HCT116 (cell line): ENCODE measurements at regions not wholly inside any gene's neighbourhood (a gene's known extent, or its start where the extent isn't known, plus 50 kb on each side); places are given as distances from the start of the nearest gene placed in this dataset.

Experiments
- EGR1 ChIP-seq: IDR thresholded peaks from 2 replicates; pipeline ENCODE4 v1.6.1; 2012; ENCODE audit warnings: low read depth
- EZH2 ChIP-seq: fragments of 200-600 bp; sonication (generic); IDR thresholded peaks from 2 replicates; pipeline ENCODE4 v1.6.1; 2017; ENCODE audit warnings: antibody characterized with exemption, mixed run types
- EZH2phosphoT487 ChIP-seq: fragments of 200-600 bp; IDR thresholded peaks from 2 replicates; pipeline ENCODE4 v1.6.1; 2018; ENCODE audit warnings: antibody characterized with exemption, borderline replicate concordance
- POLR2A ChIP-seq: IDR thresholded peaks from 2 replicates; pipeline ENCODE4 v1.7.0; 2011; ENCODE audit warnings: borderline replicate concordance; ENCODE audit not compliant: insufficient read depth, insufficient read length; ENCODE audit errors: extremely low read depth
- POLR2AphosphoS5 ChIP-seq: IDR thresholded peaks from 2 replicates; pipeline ENCODE4 v1.6.1; 2011; ENCODE audit warnings: mild to moderate bottlenecking, low read depth, low read length, moderate library complexity
- TCF7L2 ChIP-seq: IDR thresholded peaks from 2 replicates; pipeline ENCODE4 v1.7.0; 2011; ENCODE audit warnings: borderline replicate concordance, inconsistent platforms; ENCODE audit not compliant: insufficient read depth, insufficient read length; ENCODE audit errors: extremely low read depth
- YY1 ChIP-seq: IDR thresholded peaks from 2 replicates; pipeline ENCODE4 v1.6.1; 2011; ENCODE audit warnings: low read length, low read depth, moderate library complexity, mild to moderate bottlenecking; ENCODE audit not compliant: insufficient replicate concordance; ENCODE audit errors: extremely low read depth
- ZNF274 ChIP-seq: fragments of 200-500 bp; sonication (Bioruptor generic); IDR thresholded peaks from 2 replicates; pipeline ENCODE4 v1.6.1; 2014; ENCODE audit warnings: mild to moderate bottlenecking, low read depth, low read length, inconsistent platforms
- TF ChIP-seq, protein P1 (sequence below): IDR thresholded peaks from 2 replicates; pipeline ENCODE4 v1.6.1; 2012
- TF ChIP-seq, protein P2 (sequence below), 3 experiments: fragments of 200-600 bp in 1 of 3; sonication (generic) in 1 of 3; IDR thresholded peaks in 2 of 3; conservative IDR thresholded peaks in 1 of 3; 2 replicates each; pipeline ENCODE4 v1.5.1; 2012 to 2017; ENCODE audit warnings: low read depth in 2 of 3, low read length in 2 of 3, antibody characterized with exemption in 1 of 3, borderline replicate concordance in 1 of 3, control low read depth in 1 of 3, mild to moderate bottlenecking in 1 of 3, mixed read lengths in 1 of 3, mixed run types in 1 of 3, moderate library complexity in 1 of 3; ENCODE audit not compliant: insufficient read depth in 1 of 3
- TF ChIP-seq, protein P3 (sequence below): IDR thresholded peaks from 2 replicates; pipeline ENCODE4 v1.6.1; 2011; ENCODE audit warnings: mild to moderate bottlenecking, low read length, moderate library complexity; ENCODE audit not compliant: insufficient replicate concordance; ENCODE audit errors: extremely low read depth
- TF ChIP-seq, protein P4 (sequence below): IDR thresholded peaks from 2 replicates; pipeline ENCODE4 v1.6.1; 2012
- TF ChIP-seq, protein P5 (sequence below): IDR thresholded peaks from 2 replicates; pipeline ENCODE4 v1.6.1; 2012; ENCODE audit warnings: low read depth

DNA sequence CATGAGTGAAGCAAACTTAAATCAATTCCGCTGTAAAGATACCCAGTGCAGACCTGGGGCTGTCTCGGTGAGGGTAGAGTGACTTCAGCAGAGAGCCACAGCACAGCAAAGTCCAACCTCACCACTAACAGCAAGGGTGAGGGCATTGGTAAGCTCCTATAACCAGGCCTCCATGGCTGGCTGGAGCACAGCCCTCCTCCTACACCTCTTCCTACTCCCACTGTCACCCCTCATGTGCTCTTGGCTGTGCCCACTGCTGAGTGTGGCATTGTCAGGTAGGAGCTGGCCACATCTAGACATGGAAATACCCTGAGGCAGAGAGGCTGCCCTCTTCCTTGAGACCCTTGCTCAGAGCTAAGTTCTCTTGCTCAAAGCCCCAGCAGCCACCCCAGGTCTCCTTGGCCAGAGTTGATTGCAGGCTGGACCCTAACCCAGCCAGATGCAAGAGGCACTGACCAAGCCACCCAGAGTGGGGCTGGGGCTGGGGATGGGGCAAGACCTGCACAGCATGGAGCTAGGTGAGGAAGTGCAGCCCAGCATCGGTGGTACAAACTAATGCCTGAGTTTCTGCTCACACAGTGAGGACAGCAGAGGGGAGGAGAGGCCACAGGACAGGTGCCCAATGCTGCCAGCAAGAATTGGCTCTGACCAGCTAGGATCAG lies 77.6 kb upstream of the RAB6C start:
- TF ChIP-seq, protein P1, sequence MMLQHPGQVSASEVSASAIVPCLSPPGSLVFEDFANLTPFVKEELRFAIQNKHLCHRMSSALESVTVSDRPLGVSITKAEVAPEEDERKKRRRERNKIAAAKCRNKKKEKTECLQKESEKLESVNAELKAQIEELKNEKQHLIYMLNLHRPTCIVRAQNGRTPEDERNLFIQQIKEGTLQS: no peak
- TF ChIP-seq, protein P2, sequence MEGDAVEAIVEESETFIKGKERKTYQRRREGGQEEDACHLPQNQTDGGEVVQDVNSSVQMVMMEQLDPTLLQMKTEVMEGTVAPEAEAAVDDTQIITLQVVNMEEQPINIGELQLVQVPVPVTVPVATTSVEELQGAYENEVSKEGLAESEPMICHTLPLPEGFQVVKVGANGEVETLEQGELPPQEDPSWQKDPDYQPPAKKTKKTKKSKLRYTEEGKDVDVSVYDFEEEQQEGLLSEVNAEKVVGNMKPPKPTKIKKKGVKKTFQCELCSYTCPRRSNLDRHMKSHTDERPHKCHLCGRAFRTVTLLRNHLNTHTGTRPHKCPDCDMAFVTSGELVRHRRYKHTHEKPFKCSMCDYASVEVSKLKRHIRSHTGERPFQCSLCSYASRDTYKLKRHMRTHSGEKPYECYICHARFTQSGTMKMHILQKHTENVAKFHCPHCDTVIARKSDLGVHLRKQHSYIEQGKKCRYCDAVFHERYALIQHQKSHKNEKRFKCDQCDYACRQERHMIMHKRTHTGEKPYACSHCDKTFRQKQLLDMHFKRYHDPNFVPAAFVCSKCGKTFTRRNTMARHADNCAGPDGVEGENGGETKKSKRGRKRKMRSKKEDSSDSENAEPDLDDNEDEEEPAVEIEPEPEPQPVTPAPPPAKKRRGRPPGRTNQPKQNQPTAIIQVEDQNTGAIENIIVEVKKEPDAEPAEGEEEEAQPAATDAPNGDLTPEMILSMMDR (IDR thresholded peaks at IDR 0.05 in 2 of 3, conservative IDR thresholded peaks at IDR 0.05 in 1 of 3; ENCODE audit: borderline replicate concordance in 1 of 3, insufficient read depth in 1 of 3, low read depth in 2 of 3, low read length in 2 of 3): no peak
- TF ChIP-seq ZNF274: no peak
- no peak for TF ChIP-seq EZH2
- TF ChIP-seq, protein P3, sequence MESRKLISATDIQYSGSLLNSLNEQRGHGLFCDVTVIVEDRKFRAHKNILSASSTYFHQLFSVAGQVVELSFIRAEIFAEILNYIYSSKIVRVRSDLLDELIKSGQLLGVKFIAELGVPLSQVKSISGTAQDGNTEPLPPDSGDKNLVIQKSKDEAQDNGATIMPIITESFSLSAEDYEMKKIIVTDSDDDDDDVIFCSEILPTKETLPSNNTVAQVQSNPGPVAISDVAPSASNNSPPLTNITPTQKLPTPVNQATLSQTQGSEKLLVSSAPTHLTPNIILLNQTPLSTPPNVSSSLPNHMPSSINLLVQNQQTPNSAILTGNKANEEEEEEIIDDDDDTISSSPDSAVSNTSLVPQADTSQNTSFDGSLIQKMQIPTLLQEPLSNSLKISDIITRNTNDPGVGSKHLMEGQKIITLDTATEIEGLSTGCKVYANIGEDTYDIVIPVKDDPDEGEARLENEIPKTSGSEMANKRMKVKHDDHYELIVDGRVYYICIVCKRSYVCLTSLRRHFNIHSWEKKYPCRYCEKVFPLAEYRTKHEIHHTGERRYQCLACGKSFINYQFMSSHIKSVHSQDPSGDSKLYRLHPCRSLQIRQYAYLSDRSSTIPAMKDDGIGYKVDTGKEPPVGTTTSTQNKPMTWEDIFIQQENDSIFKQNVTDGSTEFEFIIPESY: no peak
- TF ChIP-seq, protein P4, sequence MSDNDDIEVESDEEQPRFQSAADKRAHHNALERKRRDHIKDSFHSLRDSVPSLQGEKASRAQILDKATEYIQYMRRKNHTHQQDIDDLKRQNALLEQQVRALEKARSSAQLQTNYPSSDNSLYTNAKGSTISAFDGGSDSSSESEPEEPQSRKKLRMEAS: no peak
- no peak for TF ChIP-seq POLR2AphosphoS5
- TF ChIP-seq POLR2A: no peak
- TF ChIP-seq EGR1: no peak
- TF ChIP-seq TCF7L2: no peak
- no peak for TF ChIP-seq EZH2phosphoT487
- TF ChIP-seq YY1: no peak
- TF ChIP-seq, protein P5, sequence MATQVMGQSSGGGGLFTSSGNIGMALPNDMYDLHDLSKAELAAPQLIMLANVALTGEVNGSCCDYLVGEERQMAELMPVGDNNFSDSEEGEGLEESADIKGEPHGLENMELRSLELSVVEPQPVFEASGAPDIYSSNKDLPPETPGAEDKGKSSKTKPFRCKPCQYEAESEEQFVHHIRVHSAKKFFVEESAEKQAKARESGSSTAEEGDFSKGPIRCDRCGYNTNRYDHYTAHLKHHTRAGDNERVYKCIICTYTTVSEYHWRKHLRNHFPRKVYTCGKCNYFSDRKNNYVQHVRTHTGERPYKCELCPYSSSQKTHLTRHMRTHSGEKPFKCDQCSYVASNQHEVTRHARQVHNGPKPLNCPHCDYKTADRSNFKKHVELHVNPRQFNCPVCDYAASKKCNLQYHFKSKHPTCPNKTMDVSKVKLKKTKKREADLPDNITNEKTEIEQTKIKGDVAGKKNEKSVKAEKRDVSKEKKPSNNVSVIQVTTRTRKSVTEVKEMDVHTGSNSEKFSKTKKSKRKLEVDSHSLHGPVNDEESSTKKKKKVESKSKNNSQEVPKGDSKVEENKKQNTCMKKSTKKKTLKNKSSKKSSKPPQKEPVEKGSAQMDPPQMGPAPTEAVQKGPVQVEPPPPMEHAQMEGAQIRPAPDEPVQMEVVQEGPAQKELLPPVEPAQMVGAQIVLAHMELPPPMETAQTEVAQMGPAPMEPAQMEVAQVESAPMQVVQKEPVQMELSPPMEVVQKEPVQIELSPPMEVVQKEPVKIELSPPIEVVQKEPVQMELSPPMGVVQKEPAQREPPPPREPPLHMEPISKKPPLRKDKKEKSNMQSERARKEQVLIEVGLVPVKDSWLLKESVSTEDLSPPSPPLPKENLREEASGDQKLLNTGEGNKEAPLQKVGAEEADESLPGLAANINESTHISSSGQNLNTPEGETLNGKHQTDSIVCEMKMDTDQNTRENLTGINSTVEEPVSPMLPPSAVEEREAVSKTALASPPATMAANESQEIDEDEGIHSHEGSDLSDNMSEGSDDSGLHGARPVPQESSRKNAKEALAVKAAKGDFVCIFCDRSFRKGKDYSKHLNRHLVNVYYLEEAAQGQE: no peak
